Urinary bladder (tissue), 3 donors: ENCODE measurements at regions not wholly inside any gene's neighbourhood (a gene's known extent, or its start where the extent isn't known, plus 50 kb on each side); places are given as distances from the start of the nearest gene placed in this dataset.
"Not testable (repeated sequence)": the region's sequence is repeated elsewhere in the genome, so short reads cannot be mapped to it uniquely, and the experiment has no call there.

Source experiments
- DNase-seq: peaks from one replicate; pipeline ENCODE4 v3.0.0-alpha.2; 2015; ENCODE audit errors: extremely low spot score
- H3K27ac ChIP-seq: one replicate; pipeline ENCODE4 v1.5.1; 2013; ENCODE audit warnings: low read depth, mild to moderate bottlenecking, moderate library complexity
- H3K36me3 ChIP-seq: one replicate; pipeline ENCODE4 v1.6.1; 2013; ENCODE audit warnings: mild to moderate bottlenecking, moderate library complexity; ENCODE audit not compliant: insufficient read depth
- H3K4me1 ChIP-seq: one replicate; pipeline ENCODE4 v1.6.1; 2013; ENCODE audit warnings: mild to moderate bottlenecking, moderate library complexity; ENCODE audit not compliant: insufficient read depth
- H3K4me3 ChIP-seq: one replicate; pipeline ENCODE4 v1.5.1; 2013; ENCODE audit warnings: low read depth, low read length
- WGBS: extraction: QIAGEN DNeasy Blood & Tissue Kit; methylation state at CpG from one replicate; pipeline ENCODE4 v1.1.7; 2013; 5-methylcytosine and 5-hydroxymethylcytosine counted together
- donor health status: healthy with polysubstance abuse.
- donor health status: healthy.

- Histone ChIP-seq H3K36me3 (no peaks in the 10 kb centered on the region), H3K4me3 (no peak overlapping the region), H3K4me1 (no peaks in the 10 kb centered on the region), H3K27ac (no peak overlapping the region)
- DNase-seq, result no peak
Observed at GRCh38 chrX:7996851-7997250, 69.6 kb upstream of the PNPLA4 start.

- WGBS, result 14% methylated on average over 2 of the region's 2 CpGs
Observed at GRCh38 chrX:7996414-7996813, 69.2 kb upstream of the PNPLA4 start.

GRCh38 chrX:7993873-7994272 lies 66.7 kb upstream of the PNPLA4 start:
- WGBS, result 90% methylated on average over 4 of the region's 4 CpGs
- H3K4me3 ChIP-seq, result no peak overlapping the region
- H3K27ac ChIP-seq, result no peak overlapping the region
- no peaks in the 10 kb centered on the region for H3K36me3 ChIP-seq
- no peaks in the 10 kb centered on the region for H3K4me1 ChIP-seq
- no peak for DNase-seq

More at GRCh38 chrX:7996414-7996813, 69.2 kb upstream of the PNPLA4 start:
- H3K4me1 ChIP-seq, result no peaks in the 10 kb centered on the region
- no peaks in the 10 kb centered on the region for H3K36me3 ChIP-seq
- H3K4me3 ChIP-seq, result no peak overlapping the region
- no peak overlapping the region for H3K27ac ChIP-seq
- no peak for DNase-seq

GRCh38 chrX:7988013-7988759 lies 61.0 kb upstream of the PNPLA4 start:
- DNase-seq, H3K36me3 ChIP-seq, H3K4me3 ChIP-seq, H3K4me1 ChIP-seq, H3K27ac ChIP-seq: not testable (repeated sequence)
- 55% methylated on average over 6 of the region's 6 CpGs for WGBS

GRCh38 chrX:7987160-7988012 lies 60.2 kb upstream of the PNPLA4 start:
- no peak overlapping the region for H3K27ac ChIP-seq
- 46% methylated on average over 6 of the region's 6 CpGs for WGBS
- H3K36me3 ChIP-seq, result no peaks in the 10 kb centered on the region
- H3K4me1 ChIP-seq, result no peaks in the 10 kb centered on the region
- H3K4me3 ChIP-seq, result no peak overlapping the region
- DNase-seq, result no peak

- H3K4me1 ChIP-seq, H3K4me3 ChIP-seq, H3K27ac ChIP-seq, DNase-seq, H3K36me3 ChIP-seq: not testable (repeated sequence)
- 75% methylated on average over 8 of the region's 9 CpGs for WGBS
Observed at GRCh38 chrX:7986738-7987137, 59.5 kb upstream of the PNPLA4 start.

- Histone ChIP-seq H3K4me3 (no peak overlapping the region), H3K4me1 (no peaks in the 10 kb centered on the region)
- DNase-seq, result no peak
Observed at GRCh38 chrX:7985568-7985967, 58.4 kb upstream of the PNPLA4 start.

GRCh38 chrX:7983581-7983980 lies 56.4 kb upstream of the PNPLA4 start:
- Histone ChIP-seq H3K4me1 (no peaks in the 10 kb centered on the region), H3K4me3 (no peak overlapping the region), H3K27ac (no peak overlapping the region), H3K36me3 (no peaks in the 10 kb centered on the region)
- WGBS, result 65% methylated on average over 1 of the region's 1 CpG
- no peak for DNase-seq

More at GRCh38 chrX:7985568-7985967, 58.4 kb upstream of the PNPLA4 start:
- Histone ChIP-seq H3K36me3 (no peaks in the 10 kb centered on the region), H3K27ac (no peak overlapping the region)
